Muscle of leg (tissue), 3 donors: ENCODE measurements at regions not wholly inside any gene's neighbourhood (a gene's known extent, or its start where the extent isn't known, plus 50 kb on each side); places are given as distances from the start of the nearest gene placed in this dataset.
"Not testable (repeated sequence)": the region's sequence is repeated elsewhere in the genome, so short reads cannot be mapped to it uniquely, and the experiment has no call there.

ENCODE experiments used
- DNase-seq: peaks from one replicate; pipeline ENCODE4 v3.0.0; 2013
- H3K27ac ChIP-seq: one replicate; pipeline ENCODE4 v1.5.1; 2013; ENCODE audit warnings: mild to moderate bottlenecking, low read length, control low read depth
- H3K27me3 ChIP-seq: one replicate; pipeline ENCODE4 v1.6.1; 2013; ENCODE audit warnings: low read length; ENCODE audit not compliant: control insufficient read depth, insufficient read depth
- H3K36me3 ChIP-seq: one replicate; pipeline ENCODE4 v1.6.1; 2013; ENCODE audit warnings: low read length; ENCODE audit not compliant: control insufficient read depth, insufficient read depth
- H3K4me1 ChIP-seq: one replicate; pipeline ENCODE4 v1.6.1; 2013; ENCODE audit warnings: low read length; ENCODE audit not compliant: control insufficient read depth, insufficient read depth
- H3K4me3 ChIP-seq: one replicate; pipeline ENCODE4 v1.5.1; 2013; ENCODE audit warnings: low read length, control low read depth
- H3K9me3 ChIP-seq: replicated peaks from 2 replicates; pipeline ENCODE4 v1.6.1; 2013; ENCODE audit warnings: low read depth, low read length; ENCODE audit not compliant: control insufficient read depth
- WGBS: methylation state at CpG from one replicate; pipeline ENCODE4 v1.1.5; 2013; ENCODE audit warnings: missing lambda C conversion rate; ENCODE audit not compliant: insufficient coverage; 5-methylcytosine and 5-hydroxymethylcytosine counted together

GRCh38 chr10:78596556-78596955, 472.2 kb upstream of the ZMIZ1 start:
- DNase-seq: no peak
- Histone ChIP-seq H3K27me3 (no peaks in the 10 kb centered on the region), H3K4me3 (no peak overlapping the region), H3K9me3 (no peaks in the 10 kb centered on the region), H3K4me1 (no peaks in the 10 kb centered on the region), H3K27ac (no peak overlapping the region), H3K36me3 (no peaks in the 10 kb centered on the region)
- WGBS: 82% methylated on average over 2 of the region's 2 CpGs

DNA sequence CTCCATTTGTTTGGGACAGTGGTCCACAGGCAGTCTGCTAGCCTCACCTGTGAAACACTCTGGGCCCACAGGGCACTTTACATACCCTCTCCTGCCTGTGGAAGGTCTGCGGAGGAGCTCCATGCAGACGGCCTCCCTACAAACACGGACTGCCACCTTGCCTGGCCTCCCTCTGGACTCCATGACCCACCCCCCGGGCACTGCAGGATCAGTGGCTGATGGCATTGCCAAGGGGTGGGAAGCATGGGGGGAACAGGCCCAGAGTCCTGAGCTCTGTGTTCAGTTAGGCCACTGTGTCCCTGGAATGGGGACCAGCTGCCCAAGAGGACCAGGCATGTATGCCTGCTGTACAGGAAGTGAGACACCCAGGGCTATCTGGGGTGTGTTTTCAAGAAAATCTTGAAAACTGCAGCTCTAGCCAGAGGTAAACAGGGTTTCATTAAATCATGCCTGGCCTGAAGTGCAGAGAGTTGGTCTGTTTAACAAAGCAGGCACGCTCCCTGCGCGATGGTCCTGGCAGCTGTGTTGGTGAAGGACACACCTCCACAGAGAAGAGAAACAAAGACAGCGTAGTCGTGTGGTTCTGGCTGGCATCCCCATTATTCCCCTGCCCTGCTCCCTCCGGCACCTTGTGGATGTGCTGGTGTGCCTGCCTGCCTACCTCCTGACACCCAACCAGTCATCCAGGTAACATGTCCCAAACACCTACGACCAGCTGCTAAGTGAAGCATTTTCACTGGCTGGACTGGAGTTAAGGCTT, 470.8 kb upstream of the ZMIZ1 start:
- 92% methylated on average over 6 of the region's 11 CpGs for WGBS

DNA sequence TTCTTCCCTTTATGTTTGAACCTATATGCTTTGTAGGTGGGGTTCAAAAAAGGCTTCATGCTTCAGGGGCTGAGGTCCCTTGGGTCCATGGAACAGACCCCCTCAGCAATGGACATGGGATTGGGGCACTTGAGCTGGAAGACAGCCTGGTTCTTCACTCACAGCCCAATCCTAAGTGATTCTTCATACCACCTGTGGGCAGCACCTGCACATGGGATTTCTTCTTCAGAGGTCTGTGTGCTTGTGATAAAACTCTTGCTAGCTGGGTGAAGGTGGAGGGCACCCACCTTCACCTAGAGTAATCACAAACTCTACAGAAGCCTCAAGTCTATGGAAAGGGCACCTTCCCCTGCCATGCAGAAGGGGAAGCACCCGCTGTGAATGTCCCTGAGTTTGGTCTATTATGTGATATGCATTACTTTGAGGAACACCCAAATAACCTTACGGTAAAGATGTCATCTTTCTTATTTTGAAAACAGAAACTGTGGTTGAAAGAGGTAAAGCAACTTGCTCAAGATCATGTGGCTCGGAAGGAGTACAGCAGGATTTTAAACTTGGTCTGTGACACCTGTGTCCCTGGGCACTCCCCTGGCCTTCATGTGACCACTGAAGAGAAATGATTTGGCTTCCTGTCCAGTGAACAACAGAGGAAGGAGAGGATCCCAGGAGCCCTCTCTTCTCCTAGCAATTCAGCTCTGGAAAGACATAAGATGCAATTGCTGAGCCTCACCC, 469.5 kb upstream of the ZMIZ1 start:
- H3K4me3 ChIP-seq: no peak overlapping the region
- no peaks in the 10 kb centered on the region for H3K4me1 ChIP-seq
- no peak overlapping the region for H3K27ac ChIP-seq
- no CpG with 5 or more reads among the region's 3 CpGs for WGBS
- DNase-seq: no peak
- no peaks in the 10 kb centered on the region for H3K36me3 ChIP-seq
- peaks cover under 1% of the 10 kb centered on the region for H3K27me3 ChIP-seq
- no peaks in the 10 kb centered on the region for H3K9me3 ChIP-seq

More for the DNA sequence above, 470.8 kb upstream of the ZMIZ1 start:
- Histone ChIP-seq H3K27me3 (no peaks in the 10 kb centered on the region), H3K27ac (no peak overlapping the region), H3K36me3 (no peaks in the 10 kb centered on the region), H3K4me1 (no peaks in the 10 kb centered on the region), H3K4me3 (no peak overlapping the region), H3K9me3 (no peaks in the 10 kb centered on the region)
- DNase-seq: no peak

GRCh38 chr10:78600121-78600665, 468.6 kb upstream of the ZMIZ1 start:
- no CpG with 5 or more reads among the region's 5 CpGs for WGBS
- DNase-seq: no peak
- Histone ChIP-seq H3K27ac (no peak overlapping the region), H3K4me3 (no peak overlapping the region), H3K4me1 (no peaks in the 10 kb centered on the region), H3K9me3 (no peaks in the 10 kb centered on the region), H3K36me3 (no peaks in the 10 kb centered on the region), H3K27me3 (peaks cover 6% of the 10 kb centered on the region)

DNA sequence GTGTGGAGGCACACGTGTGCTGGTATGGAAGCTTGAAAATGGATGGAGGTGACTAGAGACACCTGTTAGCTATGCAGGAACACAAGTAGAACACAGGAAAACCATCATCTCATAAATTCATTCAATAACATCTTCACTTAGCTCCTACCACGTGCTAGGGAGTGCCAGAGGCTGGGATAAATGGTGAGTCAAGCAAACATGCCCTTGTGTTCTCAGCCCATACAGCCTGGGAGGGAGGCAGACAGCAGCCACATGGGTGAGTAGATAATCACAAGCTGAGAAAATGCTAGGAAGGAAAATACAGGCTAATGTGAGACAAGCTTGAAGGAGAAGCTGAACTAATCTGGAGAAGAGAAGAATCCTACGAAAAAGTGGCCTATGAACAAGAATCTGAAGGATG, 468.0 kb upstream of the ZMIZ1 start:
- H3K4me1 ChIP-seq: no peaks in the 10 kb centered on the region
- H3K27ac ChIP-seq: no peak overlapping the region
- H3K36me3 ChIP-seq: no peaks in the 10 kb centered on the region
- no peaks in the 10 kb centered on the region for H3K9me3 ChIP-seq
- H3K4me3 ChIP-seq: no peak overlapping the region
- no peak for DNase-seq
- WGBS: 83% methylated on average over 2 of the region's 3 CpGs
- H3K27me3 ChIP-seq: peaks cover 6% of the 10 kb centered on the region

GRCh38 chr10:78602201-78602932, 466.4 kb upstream of the ZMIZ1 start:
- Histone ChIP-seq H3K27ac (no peak overlapping the region), H3K36me3 (no peaks in the 10 kb centered on the region), H3K4me3 (no peak overlapping the region), H3K27me3 (peaks cover 6% of the 10 kb centered on the region), H3K4me1 (no peaks in the 10 kb centered on the region), H3K9me3 (no peaks in the 10 kb centered on the region)
- DNase-seq: no peak
- 75% methylated on average over 8 of the region's 12 CpGs for WGBS

DNA sequence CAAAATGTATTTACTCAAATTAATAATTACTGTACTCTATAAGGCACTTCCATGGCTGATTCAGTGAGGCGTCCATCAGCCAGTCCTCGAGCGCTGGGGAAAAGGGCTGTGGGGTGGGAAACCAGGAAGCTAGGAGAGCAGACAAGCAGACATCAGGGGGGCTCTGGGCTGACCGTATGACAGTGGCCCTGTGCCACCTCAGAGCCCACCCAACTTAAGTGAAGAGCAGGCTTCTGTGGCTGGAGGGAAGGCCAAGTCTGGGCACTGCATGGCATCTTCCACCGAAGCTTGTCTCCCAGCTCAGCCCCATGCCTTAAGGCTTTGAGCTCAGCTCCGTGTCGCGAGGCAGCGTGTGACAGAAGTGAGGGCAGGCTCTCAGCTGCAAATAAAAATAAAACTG, 464.5 kb upstream of the ZMIZ1 start:
- Histone ChIP-seq H3K9me3 (no peaks in the 10 kb centered on the region), H3K36me3 (no peaks in the 10 kb centered on the region), H3K4me1 (no peaks in the 10 kb centered on the region), H3K27ac (no peak overlapping the region), H3K4me3 (no peak overlapping the region), H3K27me3 (peaks cover 6% of the 10 kb centered on the region)
- no peak for DNase-seq
- 77% methylated on average over 7 of the region's 9 CpGs for WGBS

- WGBS: 63% methylated on average over 3 of the region's 3 CpGs
- Histone ChIP-seq H3K4me1 (no peaks in the 10 kb centered on the region), H3K27ac (no peak overlapping the region), H3K4me3 (no peak overlapping the region), H3K9me3 (peaks cover under 1% of the 10 kb centered on the region), H3K27me3 (peaks cover 6% of the 10 kb centered on the region), H3K36me3 (no peaks in the 10 kb centered on the region)
- no peak for DNase-seq
These were observed 464.0 kb upstream of the ZMIZ1 start for GRCh38 chr10:78604721-78605120.

- Histone ChIP-seq H3K4me3 (no peak overlapping the region), H3K9me3 (peaks cover 2% of the 10 kb centered on the region), H3K27ac (no peak overlapping the region), H3K36me3 (no peaks in the 10 kb centered on the region), H3K4me1 (no peaks in the 10 kb centered on the region), H3K27me3 (peaks cover 6% of the 10 kb centered on the region)
- DNase-seq: no peak
- WGBS: no CpG with 5 or more reads among the region's 4 CpGs
These were observed 462.9 kb upstream of the ZMIZ1 start for GRCh38 chr10:78605800-78606350.

DNA sequence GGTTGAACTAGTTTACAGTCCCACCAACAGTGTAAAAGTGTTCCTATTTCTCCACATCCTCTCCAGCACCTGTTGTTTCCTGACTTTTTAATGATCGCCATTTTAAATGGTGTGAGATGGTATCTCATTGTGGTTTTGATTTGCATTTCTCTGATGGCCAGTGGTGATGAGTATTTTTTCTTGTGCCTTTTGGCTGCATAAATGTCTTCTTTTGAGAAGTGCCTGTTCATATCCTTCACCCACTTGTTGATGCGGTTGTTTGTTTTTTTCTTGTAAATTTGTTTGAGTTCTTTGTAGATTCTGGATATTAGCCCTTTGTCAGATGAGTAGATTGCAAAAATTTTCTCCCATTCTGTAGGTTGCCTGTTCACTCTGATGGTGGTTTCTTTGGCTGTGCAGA, 462.0 kb upstream of the ZMIZ1 start:
- not testable (repeated sequence) for H3K4me1 ChIP-seq, H3K27ac ChIP-seq, H3K9me3 ChIP-seq, DNase-seq, H3K36me3 ChIP-seq, H3K4me3 ChIP-seq, H3K27me3 ChIP-seq
- no CpG with 5 or more reads among the region's 2 CpGs for WGBS
